HG03045 (cell line): ENCODE measurements at regions not wholly inside any gene's neighbourhood (a gene's known extent, or its start where the extent isn't known, plus 50 kb on each side); places are given as distances from the start of the nearest gene placed in this dataset.
A peak's percentile ranks its signal among the peaks of the same experiment; 100 is the strongest.
"Not testable (repeated sequence)": the region's sequence is repeated elsewhere in the genome, so short reads cannot be mapped to it uniquely, and the experiment has no call there.

Experiments
- ATAC-seq: cut with Tn5 transposase; IDR thresholded peaks from one replicate; pipeline ENCODE4 v1.9.1; 2021; ENCODE audit warnings: mild to moderate bottlenecking, moderate library complexity; ENCODE audit not compliant: unreplicated experiment

DNA sequence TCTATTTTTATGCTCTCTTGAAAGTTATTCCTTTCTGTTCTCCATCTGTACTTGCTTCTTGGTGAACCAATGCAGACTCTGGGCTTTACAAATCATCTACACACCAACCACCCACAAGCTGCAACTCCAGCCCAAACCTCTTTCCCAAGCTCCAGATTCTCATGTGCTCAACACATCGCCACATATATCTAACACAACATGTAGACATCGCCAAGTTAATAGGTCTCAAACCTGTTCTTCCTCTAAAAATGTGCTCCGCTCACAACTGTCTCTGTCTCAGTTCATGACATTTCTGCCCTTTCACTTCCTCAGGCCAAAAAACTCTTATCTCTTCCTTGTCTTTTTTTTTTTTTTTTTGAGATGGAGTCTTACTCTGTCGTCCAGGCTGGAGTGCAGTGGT is 95.7 kb upstream of the EEPD1 start:
- peak; percentile 46 for ATAC-seq

DNA sequence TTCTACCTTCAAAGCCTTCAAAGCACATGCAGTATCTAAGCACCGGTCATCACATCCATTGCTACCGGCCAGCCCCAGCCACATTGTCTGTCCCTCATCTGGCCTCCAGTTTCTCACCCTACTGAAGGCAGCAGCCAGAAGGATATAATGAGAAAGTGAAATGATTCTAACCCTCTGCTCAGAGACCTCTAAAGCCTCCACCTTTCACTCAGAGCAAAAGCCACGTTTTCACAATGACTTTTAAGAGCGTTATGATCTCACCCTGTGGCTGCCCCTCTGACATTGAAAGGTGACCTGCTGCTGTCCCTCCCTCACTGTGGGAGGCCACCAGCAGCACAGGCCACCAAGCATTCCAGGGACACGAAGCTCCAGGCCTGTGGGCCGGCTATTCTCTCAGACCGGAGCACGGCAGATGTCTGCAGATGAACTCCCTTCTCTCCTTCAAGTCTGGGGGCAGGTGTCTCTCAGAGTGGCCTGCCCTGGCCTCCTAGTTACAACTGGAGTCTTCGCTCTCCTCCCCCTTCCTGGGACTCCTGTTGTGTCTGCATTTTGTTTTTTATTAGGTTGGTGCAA is 94.9 kb upstream of the EEPD1 start:
- ATAC-seq: peak; percentile 78

DNA sequence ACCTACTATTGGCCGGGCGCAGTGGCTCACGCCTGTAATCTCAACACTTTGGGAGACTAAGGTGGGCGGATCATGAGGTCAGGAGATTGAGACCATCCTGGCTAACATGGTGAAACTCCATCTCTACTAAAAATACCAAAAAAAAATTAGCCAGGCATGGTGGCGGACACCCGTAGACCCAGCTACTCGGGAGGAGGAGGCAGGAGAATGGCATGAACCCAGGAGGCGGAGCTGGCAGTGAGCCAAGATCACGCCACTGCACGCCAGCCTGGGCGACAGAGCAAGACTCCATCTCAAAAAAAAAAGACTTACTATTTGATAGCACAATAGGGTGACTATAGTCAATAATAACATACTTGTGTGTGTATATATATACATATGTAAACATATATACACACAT is 92.7 kb upstream of the EEPD1 start:
- ATAC-seq: not testable (repeated sequence)

DNA sequence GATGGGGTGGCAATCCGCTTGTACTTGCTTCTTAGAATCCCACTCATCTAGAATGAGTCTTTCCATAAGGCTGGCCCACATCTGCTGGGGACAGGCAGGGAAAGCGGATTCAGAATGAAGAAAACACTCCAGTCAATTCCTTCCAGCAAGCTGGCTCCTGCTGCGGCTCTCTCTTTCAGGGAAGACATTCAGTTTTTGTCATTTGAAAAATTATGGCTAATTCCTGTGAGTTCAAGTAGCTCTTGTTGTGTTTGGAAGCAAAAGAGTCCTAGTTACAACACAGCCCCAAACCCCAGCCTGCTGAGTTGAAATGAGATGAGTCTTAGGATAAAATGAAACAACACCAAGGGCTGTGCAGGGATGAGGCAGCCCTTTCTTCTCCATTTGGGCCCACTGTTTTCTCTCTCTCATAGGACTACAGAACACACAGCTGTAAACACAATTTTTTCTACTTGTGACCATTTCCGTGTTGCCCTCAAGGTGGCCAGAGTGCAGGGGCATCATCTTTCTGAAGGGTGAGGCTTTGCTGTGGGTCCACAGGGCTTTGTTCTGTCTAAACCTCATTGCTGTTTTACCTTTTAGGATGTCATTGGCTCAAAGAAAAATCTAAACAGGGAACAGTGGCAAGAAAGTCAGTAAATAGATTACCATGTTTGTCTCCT is 90.8 kb upstream of the EEPD1 start:
- no peak for ATAC-seq

DNA sequence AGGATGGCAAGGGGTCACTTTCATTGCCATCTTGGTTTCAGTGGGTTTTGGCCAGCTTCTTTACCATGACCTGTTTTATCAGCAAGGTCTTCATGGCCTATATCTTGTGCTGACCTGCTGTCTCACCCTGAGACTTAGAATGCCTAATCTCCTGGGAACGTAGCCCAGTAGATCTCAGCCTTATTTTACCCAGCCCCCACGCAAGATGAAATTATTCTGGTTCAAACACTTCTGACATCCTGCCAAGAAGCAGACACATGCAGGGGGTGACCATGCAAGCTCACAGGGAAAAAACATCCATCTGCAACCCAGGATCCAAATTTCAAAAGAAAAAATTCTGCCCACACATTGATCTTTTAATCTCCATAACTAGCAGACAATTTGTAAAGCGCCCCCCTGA is 88.4 kb upstream of the EEPD1 start:
- ATAC-seq: no peak

DNA sequence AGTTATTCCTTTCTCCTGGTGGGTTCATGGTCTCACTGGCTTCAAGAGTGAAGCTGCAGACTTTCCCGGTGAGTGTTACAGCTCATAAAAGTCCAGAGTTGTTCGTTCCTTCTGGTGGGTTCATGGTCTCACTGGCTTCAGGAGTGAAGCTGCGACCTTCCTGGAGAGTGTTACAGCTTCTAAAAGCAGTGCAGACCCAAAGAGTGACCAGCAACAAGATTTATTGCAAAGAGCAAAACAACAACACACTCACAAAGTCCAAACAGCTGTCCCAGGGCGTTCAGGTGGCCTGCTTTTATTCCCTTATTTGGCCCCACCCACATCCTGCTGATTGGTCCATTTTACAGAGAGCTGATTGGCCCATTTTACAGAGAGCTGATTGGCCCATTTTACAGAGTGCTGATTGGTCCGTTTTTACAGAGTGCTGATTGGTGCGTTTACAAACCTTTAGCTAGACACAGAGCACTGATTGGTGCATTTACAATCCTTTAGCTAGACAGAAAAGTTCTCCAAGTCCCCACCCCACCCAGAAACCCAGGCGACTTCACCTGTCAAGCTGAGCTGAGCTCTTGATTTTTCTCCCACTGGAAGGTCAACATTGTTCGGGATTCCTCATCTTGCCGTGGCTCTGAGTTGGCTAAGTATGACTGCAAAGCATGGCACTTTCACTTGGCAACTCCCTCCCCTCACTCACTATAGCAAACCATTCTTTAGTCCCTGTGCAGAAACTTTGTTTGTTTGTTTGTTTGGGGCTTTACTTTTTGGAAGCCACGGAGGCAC is 87.3 kb upstream of the EEPD1 start:
- not testable (repeated sequence) for ATAC-seq

DNA sequence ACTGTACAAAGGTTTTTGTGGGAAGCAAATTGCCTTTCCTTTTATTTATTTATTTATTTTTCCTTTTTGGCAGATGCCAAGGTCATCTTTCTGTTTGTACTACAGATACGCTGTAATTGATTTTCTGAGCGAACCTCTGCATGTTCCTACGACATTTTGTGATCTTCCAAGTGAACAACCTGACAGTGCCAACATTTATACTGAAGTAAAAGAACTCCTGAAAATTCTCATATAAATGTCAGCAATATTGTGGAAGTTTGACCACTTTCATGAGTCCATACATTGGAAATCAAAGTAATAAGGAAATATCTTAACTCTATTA is 86.8 kb upstream of the EEPD1 start:
- no peak for ATAC-seq

DNA sequence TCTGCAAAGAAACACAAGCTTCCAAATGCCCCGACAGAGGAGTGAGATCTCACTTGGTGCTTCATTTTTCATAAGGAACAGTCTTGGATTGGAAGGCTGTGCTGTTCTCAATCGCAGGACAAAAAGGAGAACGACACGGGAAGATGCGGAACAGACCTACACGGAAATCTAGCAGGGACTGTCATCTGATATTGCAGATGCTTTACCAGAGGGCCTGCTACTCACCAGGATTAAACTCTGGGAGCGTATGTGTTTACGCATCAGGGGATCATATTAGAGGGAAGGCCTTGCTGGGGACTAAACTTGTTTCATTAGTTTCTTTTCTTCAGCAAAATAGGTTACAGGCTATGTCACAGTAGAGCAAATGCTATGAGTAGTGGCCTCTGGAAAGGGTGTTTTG is 82.8 kb upstream of the EEPD1 start:
- no peak for ATAC-seq

DNA sequence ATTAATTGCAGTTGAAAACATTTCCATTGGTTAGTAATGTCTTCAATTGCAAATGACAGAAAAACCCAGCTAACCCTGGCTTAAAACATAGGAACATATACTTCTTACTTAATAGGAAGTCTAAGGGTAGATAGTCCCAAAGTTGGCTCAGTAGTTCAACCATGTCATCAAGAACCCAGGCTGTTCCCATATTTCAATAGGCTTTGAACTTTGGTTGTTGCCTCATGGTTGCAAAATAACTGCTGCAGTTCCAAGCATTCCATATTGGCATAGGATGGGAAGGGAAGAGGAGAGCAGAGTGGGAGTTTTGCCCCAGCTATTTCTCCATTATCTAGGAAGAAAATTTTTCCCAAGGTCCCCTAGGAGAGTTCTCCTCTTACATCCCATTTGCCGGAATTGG is 81.4 kb upstream of the EEPD1 start:
- no peak for ATAC-seq

DNA sequence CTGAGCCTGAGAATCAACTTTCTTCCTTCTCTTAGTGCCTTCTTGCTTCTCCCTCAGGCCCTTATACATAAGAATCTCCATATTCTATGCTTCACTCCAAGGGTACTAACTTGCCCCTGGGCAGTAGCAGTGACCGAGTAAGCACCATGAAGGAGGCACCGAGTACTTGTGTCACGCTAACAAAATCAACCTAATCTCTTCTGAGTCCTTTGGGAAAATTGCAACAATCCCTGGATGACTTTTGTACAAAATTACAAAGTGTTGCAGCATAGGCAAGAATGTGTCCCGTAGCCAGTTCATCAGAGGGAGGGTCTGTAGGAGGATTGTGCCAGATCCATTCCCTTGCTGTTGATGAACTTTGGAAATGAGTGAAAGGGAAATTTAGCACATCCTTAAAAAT is 80.4 kb upstream of the EEPD1 start:
- no peak for ATAC-seq

DNA sequence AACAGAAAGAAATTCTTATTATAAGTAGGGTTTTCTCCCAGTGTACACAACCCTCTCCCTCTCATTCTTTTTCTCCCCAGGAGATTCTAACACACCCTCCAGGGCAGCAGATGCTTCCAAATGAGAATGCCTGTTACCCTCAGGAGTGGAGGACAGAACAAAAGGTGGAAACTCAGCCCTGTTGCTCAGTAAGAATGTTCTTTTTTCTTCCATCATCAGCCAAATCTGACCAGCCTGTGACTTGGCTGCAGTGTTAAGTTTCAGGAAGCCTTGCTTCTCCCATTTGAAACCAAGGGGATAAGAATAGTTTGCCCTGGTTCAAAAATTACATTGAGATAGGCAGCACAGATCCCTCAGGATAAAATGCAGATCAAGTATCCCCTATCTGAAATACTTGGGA is 77.5 kb upstream of the EEPD1 start:
- ATAC-seq: no peak

DNA sequence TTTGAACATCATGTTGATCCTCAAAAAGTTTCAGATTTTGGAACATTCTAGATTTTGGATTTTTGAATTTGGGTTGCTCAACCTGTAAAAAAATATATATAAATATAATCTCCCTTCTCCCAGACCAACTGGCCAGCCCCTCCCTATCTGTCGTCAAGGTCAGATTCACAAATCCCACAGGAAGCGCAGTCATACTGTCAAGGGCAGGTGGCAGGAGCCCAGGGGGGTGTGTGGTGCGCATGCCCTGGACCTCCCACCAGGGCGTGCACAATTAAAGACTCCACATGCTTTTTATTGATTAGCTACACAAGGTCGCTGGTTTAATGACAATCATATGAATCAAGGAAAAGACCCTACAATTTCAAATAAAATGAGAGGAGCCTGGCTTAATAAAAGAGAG is 77.0 kb upstream of the EEPD1 start:
- ATAC-seq: no peak

DNA sequence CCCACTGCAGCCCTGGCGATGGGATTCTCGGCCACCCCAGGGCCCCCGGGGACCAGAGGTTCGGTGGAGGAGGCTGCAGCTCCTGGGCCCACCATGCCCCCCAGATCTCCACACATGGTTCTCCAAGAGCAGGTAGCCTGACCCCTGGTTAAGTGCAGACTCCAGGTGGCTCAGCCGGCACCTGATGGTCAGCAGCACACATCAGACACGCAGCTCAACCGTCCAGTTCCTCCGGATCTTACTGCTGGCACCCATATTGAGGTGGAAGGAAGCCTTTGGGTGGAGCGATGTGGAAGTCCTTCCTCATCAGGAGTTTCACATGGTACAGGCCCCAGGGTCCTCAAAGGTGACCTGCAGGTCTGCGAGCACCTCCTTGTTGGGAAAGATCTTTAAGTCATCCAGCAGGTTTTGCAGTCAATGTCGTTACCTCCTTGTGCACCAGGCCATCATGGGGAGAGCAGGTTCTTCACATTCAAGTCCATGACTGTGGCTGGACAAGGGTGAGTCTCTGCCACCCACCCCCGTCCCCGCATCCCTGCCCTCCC is 74.2 kb upstream of the EEPD1 start:
- ATAC-seq: no peak

DNA sequence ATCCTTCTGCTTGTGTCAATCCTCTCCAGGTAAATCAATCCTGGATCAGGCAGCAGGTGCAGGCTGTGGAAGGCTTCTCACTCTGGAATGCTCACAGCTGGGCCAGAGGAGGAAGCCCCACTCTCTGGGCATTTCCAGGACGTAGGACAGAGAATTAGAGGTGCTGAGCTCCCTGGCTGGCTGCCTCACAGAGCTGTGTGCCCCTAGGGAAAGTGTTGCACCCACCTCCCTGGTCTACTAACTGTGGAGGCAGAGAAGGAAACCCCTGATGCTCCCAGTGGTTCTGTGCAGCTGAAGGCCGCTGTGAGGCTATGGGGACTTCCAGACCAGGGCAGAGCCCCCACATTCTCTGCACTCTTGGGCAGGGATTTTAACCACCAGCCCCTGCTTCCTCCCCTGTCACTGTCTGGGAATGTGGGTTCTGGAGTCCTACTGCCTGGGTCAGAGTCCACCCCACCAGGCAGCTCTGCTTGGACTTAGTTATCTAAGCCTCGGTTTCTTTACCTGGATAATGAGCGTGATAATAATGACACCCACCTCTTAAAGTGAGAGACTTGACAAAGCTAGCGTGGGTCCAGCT is 73.5 kb upstream of the EEPD1 start:
- ATAC-seq: no peak

DNA sequence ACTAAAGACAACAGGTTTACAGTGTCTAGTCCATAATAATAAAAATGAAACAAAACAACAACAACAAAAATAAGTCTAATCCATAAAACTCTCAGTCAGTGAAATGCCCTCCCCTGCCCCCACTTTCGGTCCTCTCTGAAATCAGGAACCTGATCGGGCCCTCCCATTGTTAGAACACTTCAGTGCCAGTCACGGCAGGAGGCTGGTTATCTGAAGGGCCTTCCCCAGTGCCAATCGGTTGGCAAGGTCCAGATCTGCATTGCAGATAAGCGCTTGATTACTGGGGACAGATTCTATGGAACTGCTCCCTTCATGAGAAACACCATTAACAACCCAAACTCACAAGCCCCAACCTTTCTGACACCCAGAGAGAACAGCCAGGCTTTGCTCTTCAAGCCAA is 72.2 kb upstream of the EEPD1 start:
- ATAC-seq: no peak

DNA sequence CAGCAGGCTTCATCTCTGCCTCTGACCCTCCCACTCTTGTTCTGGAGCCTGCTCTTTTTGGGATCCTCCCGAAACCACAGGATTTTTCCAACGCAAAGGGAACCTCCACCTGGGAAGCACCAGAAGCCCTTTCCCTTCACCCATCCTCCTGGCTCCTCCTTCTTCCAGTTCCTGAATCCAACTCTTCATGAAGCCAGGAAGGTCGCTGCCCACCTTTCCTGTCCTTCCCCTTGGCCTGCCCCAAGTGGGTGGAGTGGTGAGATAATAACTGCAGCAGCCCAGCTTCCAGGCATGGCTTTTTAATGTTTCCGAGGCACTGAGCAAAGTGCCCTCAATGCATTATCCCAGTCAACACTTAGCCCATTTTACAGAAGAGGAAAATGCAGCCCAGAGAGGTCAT is 70.8 kb upstream of the EEPD1 start:
- ATAC-seq: no peak

DNA sequence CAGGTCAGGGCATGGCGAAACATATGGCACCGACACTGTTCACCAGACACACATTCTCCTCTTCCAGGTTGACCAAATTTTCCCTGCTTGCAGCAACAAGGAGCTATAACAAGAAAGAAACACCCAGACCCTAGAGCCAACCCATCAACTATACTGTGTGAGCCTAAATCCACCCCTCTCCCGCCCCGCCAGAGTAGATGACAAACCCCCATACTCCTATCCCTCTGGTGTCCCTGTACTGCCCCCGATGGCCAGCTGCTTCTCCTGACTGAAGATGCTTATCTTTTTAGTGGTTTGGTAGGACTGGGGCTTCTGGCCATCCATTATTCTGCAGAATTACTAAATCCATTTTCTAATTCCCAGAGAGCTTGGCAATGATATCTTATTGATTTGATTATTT is 70.1 kb upstream of the EEPD1 start:
- ATAC-seq: no peak

DNA sequence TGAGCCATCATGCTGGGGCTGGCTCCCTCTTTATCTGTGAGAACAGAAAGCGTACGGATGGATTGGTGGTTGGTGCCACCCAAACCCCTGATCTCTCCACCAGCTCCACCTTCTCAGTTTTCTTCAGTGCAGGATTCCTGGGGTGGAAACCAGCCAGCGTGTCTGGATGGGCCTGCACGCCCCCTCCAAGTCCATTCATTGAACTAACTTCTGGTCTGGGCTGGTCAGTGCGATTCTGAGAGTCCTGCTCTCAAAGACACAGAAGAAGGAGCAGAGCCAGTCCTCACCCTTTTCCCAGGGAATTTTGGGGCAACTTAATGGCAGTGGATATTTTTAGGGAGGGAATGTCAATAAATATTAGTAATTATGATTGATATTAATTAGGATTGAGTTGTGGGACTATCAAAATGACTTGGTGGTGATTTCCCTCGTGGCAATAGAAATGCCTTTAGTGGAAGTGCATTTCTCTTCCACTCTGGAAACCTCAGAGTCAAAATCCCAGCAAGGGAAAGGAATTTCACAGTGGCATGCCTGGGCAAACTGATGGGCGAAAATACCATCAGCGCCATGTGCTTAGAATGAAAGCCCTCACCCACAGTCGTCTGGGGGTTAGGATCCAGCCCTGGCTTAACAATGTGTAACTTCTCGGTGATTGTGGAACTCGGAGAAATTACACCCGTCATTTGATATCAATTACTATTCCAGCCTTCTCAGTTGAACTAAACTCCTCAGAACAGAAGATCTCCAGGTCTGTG is 69.3 kb upstream of the EEPD1 start:
- no peak for ATAC-seq

DNA sequence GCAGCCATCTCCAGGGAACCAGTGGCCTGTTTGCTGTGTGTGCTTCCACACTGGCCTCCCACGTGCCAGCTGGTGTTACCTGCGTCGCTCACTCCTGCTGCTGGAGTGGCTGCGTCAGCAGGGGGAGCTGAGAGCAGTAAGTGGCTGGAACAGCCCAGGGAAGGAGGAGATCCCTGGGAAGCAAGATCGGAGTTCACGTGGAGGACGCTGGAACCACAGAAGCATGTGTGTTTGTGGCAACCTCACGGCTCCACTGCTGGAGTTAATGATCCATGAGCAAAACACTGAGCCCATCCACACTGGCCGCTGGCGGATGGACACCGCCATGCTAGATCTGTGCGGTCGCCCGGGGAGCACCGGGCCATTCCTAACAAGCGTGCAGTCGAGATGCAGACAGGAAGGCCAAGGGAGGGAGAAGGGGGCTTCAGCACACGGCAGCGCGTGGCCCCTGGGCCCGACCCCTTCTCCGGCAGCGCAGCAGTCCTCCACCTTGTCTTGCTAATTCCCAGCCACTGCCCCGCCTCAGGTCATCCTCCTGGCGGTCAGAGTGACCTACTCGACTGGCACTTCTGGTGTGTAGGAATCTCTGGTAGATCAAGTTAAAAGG is 68.5 kb upstream of the EEPD1 start:
- ATAC-seq: no peak

DNA sequence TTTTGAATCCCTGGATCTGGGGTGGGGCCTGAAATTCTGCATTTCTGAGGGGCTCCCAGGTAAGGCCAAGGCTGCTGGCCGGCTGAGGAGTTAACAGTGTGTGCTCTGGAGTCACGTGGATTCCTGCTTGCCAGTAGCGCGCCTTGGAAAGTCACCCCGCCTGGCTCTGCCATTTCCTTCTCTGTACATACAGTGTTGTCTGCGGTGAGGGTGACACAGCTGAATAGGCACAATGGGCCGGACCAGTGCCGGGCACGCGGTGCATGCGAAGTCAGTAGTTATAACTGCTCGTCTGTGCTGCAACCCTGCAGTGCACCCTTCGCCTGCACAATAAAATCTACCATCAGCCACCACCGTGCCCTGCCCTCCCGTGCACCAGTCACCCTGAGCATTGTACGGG is 68.0 kb upstream of the EEPD1 start:
- no peak for ATAC-seq

DNA sequence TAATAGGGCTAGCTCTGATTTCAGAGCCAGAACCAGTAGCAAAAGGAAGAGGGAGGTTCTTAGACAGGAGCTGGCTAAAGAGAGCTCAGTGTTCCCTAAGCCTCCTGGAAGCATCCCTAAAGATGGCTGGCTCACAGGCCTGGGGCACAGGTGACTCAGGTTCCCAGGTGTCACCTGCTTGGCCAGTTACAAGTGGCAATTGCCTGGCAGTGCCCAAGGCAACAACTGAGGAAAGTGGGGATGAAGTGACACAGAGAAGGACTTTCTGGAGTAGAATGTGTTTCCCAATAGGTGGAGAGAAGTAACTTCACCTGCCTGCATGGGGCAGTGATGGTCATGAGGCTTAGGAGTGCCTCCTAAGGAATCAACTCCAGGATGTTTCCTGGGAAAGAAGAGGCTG is 66.5 kb upstream of the EEPD1 start:
- ATAC-seq: no peak
